HG03196 (cell line): ENCODE measurements at regions not wholly inside any gene's neighbourhood (a gene's known extent, or its start where the extent isn't known, plus 50 kb on each side); places are given as distances from the start of the nearest gene placed in this dataset.
"Not testable (repeated sequence)": the region's sequence is repeated elsewhere in the genome, so short reads cannot be mapped to it uniquely, and the experiment has no call there.

Experiments used
- ATAC-seq: cut with Tn5 transposase; IDR thresholded peaks from one replicate; pipeline ENCODE4 v1.9.1; 2021; ENCODE audit not compliant: unreplicated experiment

DNA sequence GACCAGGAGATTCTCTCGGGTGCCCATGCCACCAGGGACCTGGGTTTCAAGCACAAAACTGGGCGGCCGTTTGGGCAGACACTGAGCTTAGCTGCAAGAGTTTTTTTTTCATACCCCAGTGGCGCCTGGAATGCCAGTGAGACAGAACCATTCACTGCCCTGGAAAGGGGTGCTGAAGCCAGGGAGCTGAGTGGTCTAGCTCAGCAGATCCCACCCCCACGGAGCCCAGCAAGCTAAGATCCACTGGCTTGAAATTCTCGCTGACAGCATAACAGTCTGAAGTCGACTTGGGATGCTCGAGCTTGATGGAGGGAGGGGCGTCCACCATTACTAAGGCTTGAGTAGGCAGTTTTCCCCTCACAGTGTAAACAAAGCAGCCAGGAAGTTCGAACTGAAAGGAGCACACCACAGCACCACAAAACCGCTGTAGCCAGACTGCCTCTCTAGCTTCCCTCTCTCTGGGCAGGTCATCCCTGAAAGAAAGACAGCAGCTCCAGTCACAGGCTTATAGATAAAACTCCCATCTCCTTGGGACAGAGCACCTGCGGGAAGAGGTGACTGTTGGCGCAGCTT is 157.7 kb downstream of the GIPC2 start:
- not testable (repeated sequence) for ATAC-seq

DNA sequence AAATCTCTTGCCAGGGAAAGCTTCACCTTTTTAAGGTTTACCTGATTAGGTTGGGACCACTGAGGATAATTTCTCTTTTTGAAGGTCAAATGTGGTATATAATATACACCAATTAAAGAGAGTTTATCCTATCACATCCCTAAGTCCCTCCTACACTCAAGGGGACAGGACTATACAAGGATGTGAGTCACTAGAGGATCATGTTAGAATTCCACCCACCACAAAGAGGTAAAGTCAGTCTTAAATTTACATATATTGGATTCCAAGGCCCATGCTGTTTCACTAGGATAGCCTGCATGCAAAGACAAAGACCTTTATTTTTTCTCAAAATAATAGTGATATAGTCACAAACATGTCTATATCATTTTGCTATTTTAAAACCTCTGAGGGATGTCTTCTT is 164.4 kb downstream of the GIPC2 start:
- no peak for ATAC-seq

- ATAC-seq: no peak
These were observed 165.8 kb downstream of the GIPC2 start for GRCh38 chr1:78211483-78212092.

DNA sequence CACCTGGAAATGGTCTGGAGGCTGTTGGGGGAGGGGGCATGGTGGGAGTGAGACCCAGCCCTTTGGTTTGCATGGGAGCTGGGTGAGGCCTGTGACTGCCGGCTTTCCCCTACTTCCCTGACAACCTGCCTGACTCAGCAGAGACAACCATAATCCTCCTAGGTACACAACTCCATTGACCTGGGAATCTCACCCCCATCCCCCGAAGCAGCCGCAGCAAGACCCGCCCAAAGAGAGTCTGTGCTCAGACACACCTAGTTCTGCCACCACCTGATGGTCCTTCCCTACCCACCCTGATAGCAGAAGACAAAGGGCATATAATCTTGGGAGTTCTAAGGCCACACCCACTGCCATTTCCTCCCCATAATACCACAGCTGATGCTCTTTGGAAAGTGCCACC is 168.6 kb downstream of the GIPC2 start:
- ATAC-seq: no peak

DNA sequence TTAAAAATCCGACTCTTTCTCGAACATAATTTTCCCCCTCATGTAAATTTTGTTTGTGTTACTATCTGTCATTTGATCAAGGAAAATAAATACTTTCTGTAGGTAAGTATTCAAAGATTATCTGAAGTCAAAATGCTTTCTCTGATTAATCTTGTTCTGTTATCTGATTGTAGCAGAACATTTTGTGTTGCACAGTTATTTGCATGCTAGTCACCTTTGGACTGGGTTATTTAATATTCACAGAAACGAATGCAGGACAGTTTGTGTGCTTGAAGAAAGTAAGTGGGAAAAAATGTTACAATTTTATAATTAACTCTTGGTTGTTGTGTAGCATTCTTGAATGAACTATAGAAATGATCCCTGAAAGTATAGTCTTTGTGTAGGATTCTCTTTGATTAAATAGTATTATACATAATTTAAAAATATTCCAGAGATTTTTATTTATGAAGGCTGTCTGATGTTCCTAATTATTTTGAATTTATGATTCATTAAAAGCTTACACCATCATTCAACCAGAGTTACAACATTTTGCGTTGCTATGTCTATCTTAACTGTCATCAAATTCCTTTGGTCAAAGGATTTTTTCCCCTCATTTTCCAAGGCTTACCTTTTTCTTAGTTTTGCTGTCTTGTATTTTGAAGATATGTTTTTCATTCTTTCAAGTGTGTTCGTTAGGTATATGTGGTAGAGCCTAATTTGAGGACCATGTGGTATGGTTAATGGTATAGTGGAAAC is 176.6 kb downstream of the GIPC2 start:
- ATAC-seq: no peak

GRCh38 chr1:78222960-78223358 is 177.2 kb downstream of the GIPC2 start:
- ATAC-seq: no peak

DNA sequence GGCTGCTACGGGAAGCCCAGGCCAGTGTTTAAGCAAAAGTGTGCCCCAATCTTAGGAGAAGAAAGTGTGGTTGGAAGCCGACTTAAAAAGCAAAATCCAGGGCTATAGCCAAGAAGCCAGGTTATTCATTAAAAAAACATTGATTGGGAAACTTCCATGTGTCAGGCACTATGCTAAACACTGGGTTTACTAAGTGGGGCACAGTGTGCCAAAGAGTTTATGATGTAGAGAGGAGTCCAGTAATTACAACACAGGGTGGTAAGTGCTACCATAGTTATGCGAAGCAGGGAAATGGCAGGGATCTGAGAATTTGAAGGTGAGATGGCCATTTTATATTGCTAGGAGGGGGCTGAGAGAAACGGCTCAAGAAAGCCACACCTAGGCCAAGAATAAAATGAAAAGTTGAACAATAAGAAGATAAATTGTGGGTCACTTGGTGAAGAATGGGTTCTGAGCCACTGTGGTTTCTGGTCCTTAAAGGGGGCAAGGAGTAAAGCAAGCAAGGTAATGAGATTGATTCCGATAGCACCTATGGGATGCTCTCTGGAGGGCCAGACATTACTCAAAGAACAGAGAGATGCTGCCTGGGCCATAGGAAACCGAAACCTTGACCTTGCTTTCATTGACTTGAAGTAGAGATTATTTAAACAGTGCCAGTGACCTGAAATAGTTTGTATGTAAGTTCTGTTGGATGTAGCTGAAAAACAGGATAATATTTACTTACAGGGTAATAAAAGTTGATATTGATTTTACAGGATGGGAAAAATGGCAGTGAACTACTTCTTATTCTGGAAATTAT is 177.8 kb downstream of the GIPC2 start:
- ATAC-seq: no peak

- ATAC-seq: no peak
These were observed 178.6 kb downstream of the GIPC2 start for GRCh38 chr1:78224246-78224785.

DNA sequence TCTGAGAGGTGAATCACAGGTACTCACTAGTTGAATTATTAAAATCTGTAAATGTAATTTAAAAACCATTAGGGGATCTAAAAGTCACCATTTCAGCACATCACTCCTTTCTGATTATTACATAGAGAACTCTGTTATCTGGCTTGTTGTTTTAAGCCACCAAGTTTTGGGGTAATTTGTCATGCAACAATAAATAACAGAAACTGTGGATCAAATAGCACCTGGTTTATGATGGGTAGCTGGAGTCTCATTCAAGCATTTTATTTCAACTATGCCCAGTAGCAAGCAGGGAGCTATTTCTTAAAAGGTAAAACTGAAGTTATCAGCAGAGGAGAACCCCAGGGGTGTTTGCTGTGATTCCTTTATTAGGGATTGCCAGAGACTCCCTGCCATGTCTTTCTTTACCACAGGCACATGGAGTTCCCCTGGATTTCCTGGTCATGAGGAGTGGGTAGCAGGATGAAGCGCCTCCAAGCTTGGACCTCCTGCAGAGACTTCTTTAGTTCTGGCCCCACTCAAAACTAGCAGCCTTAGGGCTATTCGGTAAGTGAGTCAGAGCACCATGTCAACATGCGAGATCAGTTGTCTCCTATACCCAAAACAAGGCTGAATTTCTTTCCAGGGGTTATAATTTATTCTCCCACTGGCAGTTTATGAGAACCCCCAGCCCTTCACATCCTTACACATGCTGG is 179.2 kb downstream of the GIPC2 start:
- no peak for ATAC-seq

DNA sequence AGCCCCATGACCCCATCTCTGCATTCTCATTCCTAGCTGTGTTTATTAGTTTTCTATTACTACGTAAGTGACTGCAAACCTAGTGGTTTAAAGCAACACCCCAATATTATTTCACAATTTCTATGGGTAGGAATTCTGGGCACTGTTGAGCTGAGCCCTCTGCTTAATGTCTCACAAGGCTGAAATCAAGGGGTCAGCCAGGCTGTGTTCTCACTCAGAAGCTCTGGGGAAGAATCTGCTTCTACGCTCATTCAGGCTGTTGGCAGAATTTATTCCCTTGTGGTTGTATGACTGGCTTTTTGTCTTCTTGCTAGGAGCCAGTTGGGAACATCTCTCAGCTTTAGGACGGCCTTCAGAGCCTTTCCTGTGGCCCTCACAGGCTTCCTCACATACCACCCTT is 181.0 kb downstream of the GIPC2 start:
- ATAC-seq: no peak

GRCh38 chr1:78227705-78228635 is 182.2 kb downstream of the GIPC2 start:
- ATAC-seq: no peak

- ATAC-seq: no peak
These were observed 183.6 kb downstream of the GIPC2 start for GRCh38 chr1:78229344-78229743.

GRCh38 chr1:78231477-78231876 is 185.7 kb downstream of the GIPC2 start:
- ATAC-seq: no peak

DNA sequence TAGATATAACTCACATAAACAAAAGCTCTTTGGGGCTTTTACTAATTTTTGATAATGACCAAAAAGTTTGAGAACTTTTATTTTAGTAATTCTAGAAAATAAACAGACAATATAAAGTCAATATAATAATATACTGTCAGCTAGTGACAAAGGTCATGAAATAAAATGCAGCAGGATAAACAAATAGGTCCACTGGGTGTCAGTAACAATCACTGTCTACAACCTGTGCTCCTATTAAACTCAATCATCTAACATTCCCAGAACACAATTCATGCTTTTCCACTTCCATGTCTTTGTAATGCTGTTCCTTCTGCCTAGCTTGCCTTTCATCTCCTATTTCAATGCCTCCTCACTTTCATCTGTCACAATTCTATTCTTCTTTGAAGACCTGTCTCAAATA is 186.1 kb downstream of the GIPC2 start:
- ATAC-seq: no peak

GRCh38 chr1:78232630-78233029 is 186.9 kb downstream of the GIPC2 start:
- ATAC-seq: no peak

GRCh38 chr1:78234496-78234895 is 188.7 kb downstream of the GIPC2 start:
- no peak for ATAC-seq

- no peak for ATAC-seq
These were observed 190.9 kb downstream of the GIPC2 start for GRCh38 chr1:78236716-78237115.

GRCh38 chr1:78237364-78237916 is 191.7 kb downstream of the GIPC2 start:
- no peak for ATAC-seq

DNA sequence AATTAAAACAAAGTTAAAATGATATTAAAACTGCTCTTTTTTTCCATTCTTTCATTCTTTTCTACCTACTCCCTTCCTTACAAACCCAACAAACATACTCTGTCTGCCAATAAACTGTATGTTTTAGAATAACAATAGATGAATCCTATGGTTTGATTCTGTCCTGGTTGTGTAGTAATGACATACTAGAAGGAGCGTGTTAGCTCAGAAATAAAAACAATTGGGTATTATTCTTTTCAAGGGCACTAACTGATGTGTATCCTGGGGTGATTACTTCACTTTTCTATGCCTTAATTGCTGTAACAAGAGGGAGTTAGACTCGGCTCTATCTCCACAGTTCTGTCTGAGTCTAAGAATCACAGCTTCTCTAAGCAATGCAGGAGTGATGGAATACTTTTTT is 194.4 kb downstream of the GIPC2 start:
- no peak for ATAC-seq
